ENCODE measurements at regions not wholly inside any gene's neighbourhood (a gene's known extent, or its start where the extent isn't known, plus 50 kb on each side); places are given as distances from the start of the nearest gene placed in this dataset.

DNA sequence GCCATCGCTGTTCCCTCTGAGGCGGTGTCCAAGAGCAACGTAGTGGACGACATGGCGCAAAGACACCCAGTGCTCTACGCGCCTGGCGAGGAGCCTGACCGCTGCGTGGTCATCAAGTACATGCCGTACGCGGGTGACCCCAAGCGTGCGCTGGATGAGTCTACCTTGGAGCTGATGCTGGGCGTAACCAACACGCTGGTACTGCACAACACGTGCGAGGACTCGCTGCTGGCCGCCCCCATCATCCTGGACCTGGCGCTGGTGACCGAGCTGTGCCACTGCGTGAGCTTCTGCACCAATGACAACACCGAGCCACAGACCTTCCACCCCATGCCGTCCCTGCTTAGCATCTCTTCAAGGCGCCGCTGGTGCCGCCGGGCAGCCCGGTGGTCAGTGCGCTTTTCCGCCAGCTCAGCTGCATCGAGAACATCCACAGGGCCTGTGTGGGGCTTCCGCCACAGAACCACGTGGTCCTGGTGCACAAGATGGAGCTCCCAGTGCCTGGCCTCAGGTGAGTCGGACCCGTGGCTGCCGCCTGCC lies 129.0 kb downstream of the ANAPC4 start:
- no peak for TF ChIP-seq POLR2A (IDR thresholded peaks at IDR 0.05)
- TF ChIP-seq, protein P1, sequence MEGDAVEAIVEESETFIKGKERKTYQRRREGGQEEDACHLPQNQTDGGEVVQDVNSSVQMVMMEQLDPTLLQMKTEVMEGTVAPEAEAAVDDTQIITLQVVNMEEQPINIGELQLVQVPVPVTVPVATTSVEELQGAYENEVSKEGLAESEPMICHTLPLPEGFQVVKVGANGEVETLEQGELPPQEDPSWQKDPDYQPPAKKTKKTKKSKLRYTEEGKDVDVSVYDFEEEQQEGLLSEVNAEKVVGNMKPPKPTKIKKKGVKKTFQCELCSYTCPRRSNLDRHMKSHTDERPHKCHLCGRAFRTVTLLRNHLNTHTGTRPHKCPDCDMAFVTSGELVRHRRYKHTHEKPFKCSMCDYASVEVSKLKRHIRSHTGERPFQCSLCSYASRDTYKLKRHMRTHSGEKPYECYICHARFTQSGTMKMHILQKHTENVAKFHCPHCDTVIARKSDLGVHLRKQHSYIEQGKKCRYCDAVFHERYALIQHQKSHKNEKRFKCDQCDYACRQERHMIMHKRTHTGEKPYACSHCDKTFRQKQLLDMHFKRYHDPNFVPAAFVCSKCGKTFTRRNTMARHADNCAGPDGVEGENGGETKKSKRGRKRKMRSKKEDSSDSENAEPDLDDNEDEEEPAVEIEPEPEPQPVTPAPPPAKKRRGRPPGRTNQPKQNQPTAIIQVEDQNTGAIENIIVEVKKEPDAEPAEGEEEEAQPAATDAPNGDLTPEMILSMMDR (IDR thresholded peaks at IDR 0.05 in 8 of 11, conservative IDR thresholded peaks at IDR 0.05 in 3 of 11) = no peak
